Mesenchymal stem cell (in vitro differentiated cells and primary cell): ENCODE measurements at regions not wholly inside any gene's neighbourhood (a gene's known extent, or its start where the extent isn't known, plus 50 kb on each side); places are given as distances from the start of the nearest gene placed in this dataset.

Experiments used
- DNase-seq: peaks from one replicate; pipeline ENCODE4 v3.0.0-alpha.2; 2013
- H2AFZ ChIP-seq: one replicate; pipeline ENCODE4 v1.6.1; 2013; ENCODE audit warnings: low read depth, mild to moderate bottlenecking, control low read depth, inconsistent platforms, low read length, moderate library complexity
- H2AK5ac ChIP-seq: 2 replicates; pipeline ENCODE4 v1.6.1; 2013; ENCODE audit warnings: low read length, moderate library complexity, mild to moderate bottlenecking, inconsistent platforms; ENCODE audit not compliant: severe bottlenecking
- H2BK120ac ChIP-seq: one replicate; pipeline ENCODE4 v1.6.1; 2013; ENCODE audit warnings: low read depth, mild to moderate bottlenecking, inconsistent platforms, low read length, moderate library complexity
- H2BK12ac ChIP-seq, 2 experiments: one replicate each; pipeline ENCODE4 v1.6.1; 2013; ENCODE audit warnings: inconsistent platforms in 2 of 2, low read length in 2 of 2, mild to moderate bottlenecking in 2 of 2, moderate library complexity in 2 of 2, control low read depth in 1 of 2
- H2BK15ac ChIP-seq: one replicate; pipeline ENCODE4 v1.6.1; 2013; ENCODE audit warnings: mild to moderate bottlenecking, low read depth, inconsistent platforms; ENCODE audit not compliant: poor library complexity, severe bottlenecking
- H2BK5ac ChIP-seq: 2 replicates; pipeline ENCODE4 v1.6.1; 2013; ENCODE audit warnings: low read depth, mild to moderate bottlenecking, low read length, control low read depth, inconsistent platforms; ENCODE audit not compliant: poor library complexity, severe bottlenecking
- H3K14ac ChIP-seq, 2 experiments: one replicate each; pipeline ENCODE4 v1.6.1; 2013; ENCODE audit warnings: inconsistent platforms in 2 of 2, low read length in 2 of 2, control low read depth in 1 of 2, mild to moderate bottlenecking in 1 of 2, moderate library complexity in 1 of 2
- H3K18ac ChIP-seq, 2 experiments: one replicate each; pipeline ENCODE4 v1.6.1; 2013; ENCODE audit warnings: inconsistent platforms in 2 of 2, low read length in 2 of 2, control low read depth in 1 of 2, low read depth in 1 of 2, mild to moderate bottlenecking in 1 of 2
- H3K23ac ChIP-seq, 2 experiments: one replicate each; pipeline ENCODE4 v1.6.1; 2013; ENCODE audit warnings: inconsistent platforms in 2 of 2, low read length in 2 of 2, mild to moderate bottlenecking in 2 of 2, moderate library complexity in 2 of 2, control low read depth in 1 of 2
- H3K27ac ChIP-seq: 2 replicates; pipeline ENCODE4 v1.5.1; 2013; ENCODE audit warnings: mild to moderate bottlenecking, moderate library complexity, low read length, control low read depth, inconsistent platforms; ENCODE audit not compliant: poor library complexity, severe bottlenecking
- H3K27me3 ChIP-seq, 2 experiments: 2 replicates each; pipeline versions ENCODE4 v1.6.1 to v1.7.0; 2013; ENCODE audit warnings: low read length in 2 of 2, mild to moderate bottlenecking in 2 of 2, moderate library complexity in 2 of 2, control low read depth in 1 of 2, inconsistent platforms in 1 of 2; ENCODE audit not compliant: control insufficient read depth in 1 of 2, insufficient read depth in 1 of 2
- H3K36me3 ChIP-seq, 2 experiments: 2 replicates each; pipeline versions ENCODE4 v1.6.1 to v1.7.0; 2013; ENCODE audit warnings: low read length in 2 of 2, control low read depth in 1 of 2, inconsistent platforms in 1 of 2, low read depth in 1 of 2, mild to moderate bottlenecking in 1 of 2; ENCODE audit not compliant: insufficient read depth in 2 of 2, control insufficient read depth in 1 of 2
- H3K4ac ChIP-seq, 2 experiments: one replicate each; pipeline ENCODE4 v1.6.1; 2013; ENCODE audit warnings: inconsistent platforms in 2 of 2, low read length in 2 of 2, mild to moderate bottlenecking in 2 of 2, moderate library complexity in 2 of 2, control low read depth in 1 of 2, low read depth in 1 of 2
- H3K4me1 ChIP-seq: 2 replicates; pipeline ENCODE4 v1.6.1; 2013; ENCODE audit warnings: low read depth, low read length, control low read depth; ENCODE audit not compliant: control insufficient read depth, insufficient read depth
- H3K4me2 ChIP-seq: 2 replicates; pipeline ENCODE4 v1.6.1; 2013; ENCODE audit warnings: low read length, mild to moderate bottlenecking, inconsistent platforms; ENCODE audit not compliant: poor library complexity, severe bottlenecking
- H3K4me3 ChIP-seq, 2 experiments: 2 replicates each; pipeline versions ENCODE4 v1.5.1 to v1.7.0; 2013; ENCODE audit warnings: low read length in 2 of 2, mild to moderate bottlenecking in 2 of 2, control low read depth in 1 of 2, low read depth in 1 of 2; ENCODE audit not compliant: insufficient read depth in 1 of 2
- H3K79me1 ChIP-seq: replicated peaks from 2 replicates; pipeline ENCODE4 v1.6.1; 2013; ENCODE audit warnings: mild to moderate bottlenecking, control low read depth, low read length, inconsistent platforms; ENCODE audit not compliant: poor library complexity, severe bottlenecking
- H3K9ac ChIP-seq: 2 replicates; pipeline ENCODE4 v1.7.0; 2013; ENCODE audit warnings: mild to moderate bottlenecking, low read length, moderate library complexity
- H3K9me3 ChIP-seq: 2 replicates; pipeline ENCODE4 v1.7.0; 2013; ENCODE audit warnings: mild to moderate bottlenecking, low read length; ENCODE audit not compliant: control insufficient read depth
- H4K8ac ChIP-seq: one replicate; pipeline ENCODE4 v1.6.1; 2013; ENCODE audit warnings: inconsistent platforms, mild to moderate bottlenecking, low read length, moderate library complexity
- H4K91ac ChIP-seq: one replicate; pipeline ENCODE4 v1.6.1; 2013; ENCODE audit warnings: mild to moderate bottlenecking, low read length, inconsistent platforms
- WGBS: methylation state at CpG from one replicate; pipeline ENCODE4 v1.1.7; 2013; ENCODE audit warnings: mixed read lengths; 5-methylcytosine and 5-hydroxymethylcytosine counted together

- Histone ChIP-seq H3K14ac (no peak overlapping the region), H3K23ac (no peak overlapping the region), H4K8ac (no peak overlapping the region), H3K79me1 (no peaks in the 10 kb centered on the region), H3K4me1 (peaks cover 1% of the 10 kb centered on the region), H3K27me3 (peaks cover 0 to 3% of the 10 kb centered on the region in 2 experiments), H2BK15ac (no peak overlapping the region), H3K4ac (no peak overlapping the region), H4K91ac (no peak overlapping the region), H2BK12ac (no peak overlapping the region), H2BK5ac (no peak overlapping the region), H2AK5ac (no peak overlapping the region), H3K4me3 (no peak overlapping the region), H2AFZ (no peak overlapping the region), H3K18ac (no peak overlapping the region), H3K27ac (no peak overlapping the region), H3K4me2 (no peak overlapping the region), H3K9ac (no peak overlapping the region), H3K9me3 (no peaks in the 10 kb centered on the region), H3K36me3 (no peaks in the 10 kb centered on the region), H2BK120ac (no peak overlapping the region)
- DNase-seq: no peak
- 96% methylated on average over 17 of the region's 17 CpGs for WGBS
These were observed 112.6 kb upstream of the SORBS2 start for GRCh38 chr4:185924458-185925044.

DNA sequence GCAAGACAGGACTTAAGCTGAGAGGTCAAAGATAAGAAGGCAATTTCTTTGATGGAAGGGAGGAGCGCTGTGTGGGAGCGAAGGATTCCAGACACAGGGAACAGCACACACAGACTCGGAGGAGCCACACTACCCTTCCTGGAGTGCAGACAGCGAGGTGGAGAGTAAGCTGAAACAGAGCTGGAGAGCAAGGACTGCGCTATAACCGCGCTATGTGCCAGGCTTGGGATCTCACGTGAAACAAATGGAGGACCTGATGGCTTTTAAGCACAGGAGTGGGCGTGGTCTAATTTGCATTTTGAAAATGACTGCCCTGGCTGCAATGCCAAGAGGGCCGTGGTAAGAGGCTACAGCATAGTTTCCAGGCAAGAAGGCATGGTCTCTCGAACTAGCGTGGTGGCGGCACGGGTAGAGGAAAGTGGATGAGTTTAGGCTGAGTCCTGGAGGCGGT lies 113.9 kb upstream of the SORBS2 start:
- Histone ChIP-seq H2BK15ac (no peak overlapping the region), H3K18ac (no peak overlapping the region), H3K27me3 (no peaks in the 10 kb centered on the region), H3K36me3 (no peaks in the 10 kb centered on the region), H2AFZ (no peak overlapping the region), H3K14ac (no peak overlapping the region), H3K27ac (no peak overlapping the region), H3K9ac (no peak overlapping the region), H3K4ac (no peak overlapping the region), H3K4me1 (peaks cover 1% of the 10 kb centered on the region), H3K79me1 (no peaks in the 10 kb centered on the region), H2AK5ac (no peak overlapping the region), H3K4me2 (no peak overlapping the region), H2BK120ac (no peak overlapping the region), H4K8ac (no peak overlapping the region), H3K9me3 (no peaks in the 10 kb centered on the region), H4K91ac (no peak overlapping the region), H2BK5ac (no peak overlapping the region), H3K23ac (peak overlapping the region in 1 of 2 experiments; percentile 14), H3K4me3 (peak overlapping the region in 1 of 2 experiments; percentile 9), H2BK12ac (no peak overlapping the region)
- 82% methylated on average over 15 of the region's 15 CpGs for WGBS
- no peak for DNase-seq

- Histone ChIP-seq H3K18ac (no peak overlapping the region), H2BK5ac (no peak overlapping the region), H2AFZ (no peak overlapping the region), H4K8ac (no peak overlapping the region), H3K4me1 (peaks cover 3% of the 10 kb centered on the region), H3K9me3 (no peaks in the 10 kb centered on the region), H2BK12ac (no peak overlapping the region), H3K14ac (no peak overlapping the region), H2BK120ac (no peak overlapping the region), H2BK15ac (no peak overlapping the region), H3K4me3 (no peak overlapping the region), H3K4me2 (no peak overlapping the region), H3K4ac (no peak overlapping the region), H2AK5ac (no peak overlapping the region), H3K27me3 (no peaks in the 10 kb centered on the region), H3K27ac (no peak overlapping the region), H3K9ac (peak overlapping the region; percentile 19), H3K23ac (no peak overlapping the region), H3K36me3 (no peaks in the 10 kb centered on the region), H3K79me1 (no peaks in the 10 kb centered on the region), H4K91ac (no peak overlapping the region)
- 90% methylated on average over 4 of the region's 5 CpGs for WGBS
- no peak for DNase-seq
These were observed 119.4 kb upstream of the SORBS2 start for GRCh38 chr4:185931375-185931774.

DNA sequence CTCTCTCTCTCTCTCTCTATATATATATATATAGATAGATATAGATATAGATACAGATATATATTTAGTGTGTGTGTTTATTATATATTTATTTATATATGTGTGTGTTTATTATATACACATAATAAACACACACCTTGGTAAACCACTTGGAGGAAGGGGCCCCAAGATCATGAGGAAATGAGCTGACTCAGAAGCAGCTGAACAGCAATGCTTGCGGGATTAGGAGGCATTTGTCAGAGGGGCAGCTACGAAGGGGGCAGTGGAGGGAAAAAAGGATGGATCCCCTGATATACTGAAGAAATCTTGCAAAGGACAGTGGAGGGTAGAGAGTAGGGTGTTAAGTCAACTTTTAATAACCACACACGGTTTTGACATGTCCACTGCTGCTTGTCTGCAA lies 120.0 kb upstream of the SORBS2 start:
- Histone ChIP-seq H3K79me1 (no peaks in the 10 kb centered on the region), H2BK15ac (no peak overlapping the region), H3K4me2 (no peak overlapping the region), H3K9ac (peak overlapping the region; percentile 79), H3K27me3 (no peaks in the 10 kb centered on the region), H3K36me3 (no peaks in the 10 kb centered on the region), H4K91ac (no peak overlapping the region), H2AK5ac (no peak overlapping the region), H3K23ac (no peak overlapping the region), H3K4me3 (peak overlapping the region in 1 of 2 experiments; percentile 34), H3K4me1 (peaks cover 3% of the 10 kb centered on the region), H2BK5ac (no peak overlapping the region), H2AFZ (no peak overlapping the region), H2BK12ac (no peak overlapping the region), H3K4ac (no peak overlapping the region), H2BK120ac (no peak overlapping the region), H3K9me3 (no peaks in the 10 kb centered on the region), H3K27ac (no peak overlapping the region), H3K18ac (no peak overlapping the region), H4K8ac (no peak overlapping the region), H3K14ac (no peak overlapping the region)
- no peak for DNase-seq
- WGBS: 63% methylated on average over 3 of the region's 3 CpGs
